Urothelium cell line (cell line): ENCODE measurements at regions not wholly inside any gene's neighbourhood (a gene's known extent, or its start where the extent isn't known, plus 50 kb on each side); places are given as distances from the start of the nearest gene placed in this dataset.
"Not testable (repeated sequence)": the region's sequence is repeated elsewhere in the genome, so short reads cannot be mapped to it uniquely, and the experiment has no call there.

Experiments
- DNase-seq: peaks from one replicate; pipeline ENCODE4 v3.0.0; 2011; ENCODE audit warnings: low spot score, mixed read lengths
- FAIRE-seq: peaks from 2 replicates; lab custom pipeline; 2011; peaks lifted over from hg19 to GRCh38; lab: Jason Lieb, UNC

GRCh38 chr4:186813377-186814068 lies 89.9 kb upstream of the FAT1 start:
- DNase-seq (no peak), FAIRE-seq (no peak)

GRCh38 chr4:186814535-186815070 lies 90.9 kb upstream of the FAT1 start:
- FAIRE-seq (no peak), DNase-seq (no peak)

- no peak for DNase-seq
- no peak for FAIRE-seq
Measured at GRCh38 chr4:186819342-186820086, 95.9 kb upstream of the FAT1 start.

DNA sequence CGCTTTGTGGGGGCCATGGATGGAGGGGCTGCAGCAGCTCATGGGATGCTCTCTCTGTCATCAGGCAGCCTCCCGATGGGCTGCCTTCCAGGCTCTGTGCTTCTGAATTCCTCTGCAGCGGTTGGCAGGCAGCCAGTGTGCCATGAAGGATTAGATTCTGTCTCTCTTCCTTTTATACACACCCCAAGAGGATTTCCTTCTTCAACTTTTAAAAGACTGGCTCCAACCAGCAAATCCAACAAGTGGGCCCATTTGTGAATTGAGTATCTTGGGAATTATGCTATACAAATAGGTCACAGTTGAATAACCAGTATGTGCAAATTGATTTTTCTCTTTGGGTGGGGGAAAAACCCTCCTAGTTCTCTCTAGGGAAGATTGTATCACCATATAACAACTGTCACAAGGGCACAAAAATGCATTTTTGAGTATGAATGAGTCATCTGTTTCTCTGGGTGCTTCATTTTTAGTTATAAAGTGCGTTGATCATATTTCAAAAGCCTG lies 96.8 kb upstream of the FAT1 start:
- no peak for FAIRE-seq
- peak; percentile 29 for DNase-seq

- DNase-seq (no peak), FAIRE-seq (no peak)
Measured at GRCh38 chr4:186823989-186824388, 100.3 kb upstream of the FAT1 start.

DNA sequence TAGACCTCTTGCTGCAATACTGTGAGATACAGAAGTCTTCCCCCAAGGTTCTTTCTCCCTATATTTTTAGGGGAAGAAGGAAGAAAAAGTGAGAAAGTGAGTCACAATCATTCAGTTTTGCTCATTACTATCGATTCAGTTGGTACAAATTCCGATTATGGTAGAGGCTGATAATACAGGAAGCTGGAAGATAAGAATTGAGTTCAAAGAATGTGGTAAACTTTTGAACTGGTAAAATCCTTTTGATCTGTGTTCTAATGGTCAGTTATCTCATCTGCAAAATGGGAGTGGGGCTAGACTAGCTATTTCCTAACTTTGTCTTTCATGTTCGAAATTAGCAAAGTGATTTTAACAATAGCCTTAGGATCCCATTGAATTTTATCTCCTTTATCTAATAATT lies 101.4 kb upstream of the FAT1 start:
- DNase-seq, result no peak
- no peak for FAIRE-seq

GRCh38 chr4:186826006-186826405 lies 102.3 kb upstream of the FAT1 start:
- DNase-seq (no peak), FAIRE-seq (no peak)

DNA sequence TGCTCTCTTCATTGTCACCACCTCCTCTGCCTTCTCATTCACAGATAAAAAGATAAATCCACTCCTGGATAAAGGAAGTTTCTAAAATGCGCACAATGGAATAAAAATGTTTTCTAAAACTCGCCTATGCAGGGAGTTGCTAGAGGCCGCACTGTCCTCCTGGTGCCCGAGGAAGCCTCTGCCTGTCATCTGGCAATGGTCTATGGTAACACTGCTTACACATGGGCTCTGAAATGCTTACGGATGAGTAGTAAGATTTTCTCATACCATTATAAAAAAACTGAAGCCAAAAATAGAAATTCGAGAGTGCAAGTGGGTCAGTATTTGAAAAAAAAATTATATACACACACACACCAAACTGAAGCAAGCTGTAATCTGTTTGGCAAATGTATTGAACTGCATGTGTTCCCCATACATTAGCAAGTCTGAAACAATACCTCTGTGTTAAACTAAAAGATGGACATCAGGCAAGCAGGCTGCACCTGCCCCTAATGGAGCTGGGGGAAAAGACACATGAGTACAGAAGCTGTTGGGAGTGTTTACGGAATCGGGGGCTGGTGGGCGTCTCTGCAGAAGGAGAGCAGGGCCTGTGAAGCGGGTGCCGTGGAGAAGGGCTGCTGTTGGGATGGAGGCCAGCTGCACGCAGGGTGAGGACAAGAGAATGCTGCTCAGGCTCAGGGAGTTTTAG lies 103.3 kb upstream of the FAT1 start:
- no peak for FAIRE-seq
- no peak for DNase-seq

GRCh38 chr4:186827534-186827897 lies 103.9 kb upstream of the FAT1 start:
- FAIRE-seq (no peak), DNase-seq (no peak)

GRCh38 chr4:186829097-186829496 lies 105.4 kb upstream of the FAT1 start:
- no peak for DNase-seq
- no peak for FAIRE-seq

- FAIRE-seq (no peak), DNase-seq (no peak)
Measured at GRCh38 chr4:186829740-186830449, 106.2 kb upstream of the FAT1 start.

- FAIRE-seq, result no peak
Measured at GRCh38 chr4:186831574-186831973, 107.9 kb upstream of the FAT1 start.

DNA sequence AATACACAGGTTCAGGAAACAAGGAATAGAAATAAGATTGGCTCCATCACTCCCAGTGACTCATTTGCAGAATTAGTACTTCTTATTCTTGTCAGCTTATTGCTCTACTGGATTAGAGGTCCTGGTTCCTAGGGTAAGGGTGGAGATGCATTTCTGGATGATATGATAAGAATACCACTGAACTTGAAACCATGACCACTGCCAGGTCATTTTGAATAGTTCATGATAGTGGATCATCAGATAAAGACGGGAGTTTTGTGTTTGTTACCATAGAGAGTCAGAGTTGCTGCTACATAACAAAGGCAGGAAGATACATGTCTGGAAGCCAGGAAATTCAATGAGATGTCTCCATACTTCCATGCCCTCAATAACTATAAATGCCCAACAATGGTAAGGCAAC lies 109.2 kb upstream of the FAT1 start:
- FAIRE-seq (no peak), DNase-seq (no peak)

More at GRCh38 chr4:186831574-186831973, 107.9 kb upstream of the FAT1 start:
- no peak for DNase-seq

DNA sequence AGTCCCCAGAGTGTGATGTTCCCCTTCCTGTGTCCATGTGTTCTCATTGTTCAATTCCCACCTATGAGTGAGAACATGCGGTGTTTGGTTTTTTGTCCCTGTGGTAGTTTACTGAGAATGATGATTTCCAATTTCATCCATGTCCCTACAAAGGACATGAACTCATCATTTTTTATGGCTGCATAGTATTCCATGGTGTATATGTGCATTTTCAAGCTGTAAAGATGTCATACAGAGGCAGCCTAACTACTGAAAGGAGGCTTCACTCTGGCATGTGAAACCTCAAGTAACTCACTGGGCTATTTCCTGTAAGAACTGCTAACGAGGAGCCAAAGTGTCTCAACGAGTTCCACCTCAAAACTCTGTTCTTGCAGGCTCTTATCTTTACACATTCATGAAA lies 113.8 kb upstream of the FAT1 start:
- DNase-seq, FAIRE-seq: not testable (repeated sequence)

GRCh38 chr4:186838295-186838694 lies 114.6 kb upstream of the FAT1 start:
- no peak for DNase-seq
- FAIRE-seq, result no peak

GRCh38 chr4:186839122-186840037 lies 115.7 kb upstream of the FAT1 start:
- no peak for FAIRE-seq
- DNase-seq, result peak; percentile 47

DNA sequence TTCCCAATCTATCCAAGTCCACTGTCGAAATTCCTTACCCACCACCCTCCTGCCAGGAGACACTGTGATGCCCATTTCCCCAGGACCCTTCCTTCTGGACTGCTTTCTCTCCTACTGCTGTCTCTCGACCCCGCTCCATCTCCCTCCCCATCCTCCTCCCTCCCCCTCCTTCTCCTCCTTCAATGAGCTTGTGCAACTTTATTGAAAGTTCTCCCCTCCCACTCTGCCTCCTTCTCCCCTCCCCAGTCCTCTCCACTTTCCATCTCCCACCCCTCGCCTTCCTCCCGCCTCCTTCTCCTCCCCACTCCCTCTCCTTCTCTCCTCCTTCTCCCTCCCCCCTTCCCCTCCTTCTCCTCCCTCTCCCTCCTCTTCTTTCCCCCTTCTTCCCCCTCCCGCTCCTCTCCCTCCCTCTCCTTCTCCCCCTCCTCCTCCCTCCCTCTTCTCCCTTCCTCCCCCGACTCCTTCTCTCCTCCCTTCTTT lies 116.6 kb upstream of the FAT1 start:
- FAIRE-seq, result no peak
- DNase-seq, result peak; percentile 22

DNA sequence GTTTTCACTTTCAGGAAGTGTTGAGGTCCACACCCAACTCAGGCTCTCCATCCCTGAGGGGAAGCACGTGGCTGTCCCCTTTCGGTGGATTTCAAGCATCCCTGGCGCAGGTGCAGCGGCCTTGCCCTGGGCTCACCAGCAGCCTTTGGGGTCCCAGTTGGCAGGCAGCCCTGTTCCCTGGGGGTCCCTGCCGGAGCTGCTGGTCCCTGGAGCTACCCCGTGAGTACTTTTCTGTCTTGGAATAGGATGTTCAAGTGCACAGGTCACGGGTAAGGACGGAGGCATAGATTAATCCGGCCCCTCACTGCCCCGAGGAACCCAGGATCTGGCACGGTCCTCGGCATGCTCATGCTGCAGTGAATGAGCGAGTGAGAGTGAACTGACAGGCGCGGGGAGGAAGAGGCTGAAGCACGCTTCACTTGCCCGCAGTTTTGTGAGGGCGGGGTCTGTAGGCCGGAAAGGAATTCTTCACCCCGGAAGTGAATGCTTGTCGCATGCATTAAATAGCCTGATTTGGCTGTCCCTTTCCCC lies 117.2 kb upstream of the FAT1 start:
- FAIRE-seq (no peak), DNase-seq (peak; percentile 21)

GRCh38 chr4:186844059-186844681 lies 120.5 kb upstream of the FAT1 start:
- FAIRE-seq, result no peak
- DNase-seq, result no peak
